ENCODE measurements at regions not wholly inside any gene's neighbourhood (a gene's known extent, or its start where the extent isn't known, plus 50 kb on each side); places are given as distances from the start of the nearest gene placed in this dataset.

GRCh38 chr4:95641571-95641970 lies 92.8 kb upstream of the UNC5C start:
- no peak for TF ChIP-seq CTCF (IDR thresholded peaks at IDR 0.05)
- Histone ChIP-seq H3K9me3 (no peaks in the 10 kb centered on the region), H3K4me1 (peaks cover 4% of the 10 kb centered on the region), H3K36me3 (no peaks in the 10 kb centered on the region), H3K27me3 (ENCODE audit: low read depth) (no peaks in the 10 kb centered on the region), H3K27ac (no peak overlapping the region), H3K4me3 (no peak overlapping the region)
- peak; percentile 78 to 89 for ATAC-seq
- no peak for DNase-seq
- intact Hi-C loops (cut with DNase I): no loop called here

DNA sequence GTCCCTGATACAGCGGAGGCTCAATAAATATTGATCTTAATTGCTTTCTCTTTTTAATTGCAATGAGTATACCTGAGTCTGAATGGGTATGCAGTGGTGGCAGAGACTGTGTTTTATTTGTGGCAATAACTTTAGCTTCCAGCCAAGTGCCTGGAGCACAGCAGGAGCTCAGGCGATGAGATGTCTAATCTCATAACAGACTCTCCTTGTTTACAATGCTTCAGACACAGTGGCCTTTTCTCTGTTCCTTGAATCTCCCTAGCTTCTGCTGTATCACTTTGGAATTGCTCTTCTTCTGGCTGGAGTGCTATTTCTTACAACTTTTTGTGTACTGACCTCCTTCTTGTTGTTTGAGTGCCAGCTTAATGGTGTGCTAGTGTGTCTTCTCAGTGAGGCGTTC lies 91.5 kb upstream of the UNC5C start:
- H3K9me3 ChIP-seq: no peaks in the 10 kb centered on the region
- no peaks in the 10 kb centered on the region for H3K36me3 ChIP-seq
- peaks cover 4% of the 10 kb centered on the region for H3K4me1 ChIP-seq
- no peak for TF ChIP-seq CTCF (IDR thresholded peaks at IDR 0.05)
- no peak overlapping the region for H3K4me3 ChIP-seq
- intact Hi-C loops (cut with DNase I): no loop called here
- no peak for ATAC-seq
- no peak for DNase-seq
- no peak overlapping the region for H3K27ac ChIP-seq
- no peaks in the 10 kb centered on the region for H3K27me3 ChIP-seq (ENCODE audit: low read depth)

GRCh38 chr4:95638920-95639501 lies 90.2 kb upstream of the UNC5C start:
- H3K36me3 ChIP-seq: no peaks in the 10 kb centered on the region
- peaks cover 4% of the 10 kb centered on the region for H3K4me1 ChIP-seq
- TF ChIP-seq CTCF (IDR thresholded peaks at IDR 0.05): no peak
- intact Hi-C loops (cut with DNase I): no loop called here
- H3K9me3 ChIP-seq: no peaks in the 10 kb centered on the region
- DNase-seq (no peak), ATAC-seq (peak; percentile 16 to 30)
- H3K4me3 ChIP-seq: no peak overlapping the region
- no peak overlapping the region for H3K27ac ChIP-seq
- no peaks in the 10 kb centered on the region for H3K27me3 ChIP-seq (ENCODE audit: low read depth)

DNA sequence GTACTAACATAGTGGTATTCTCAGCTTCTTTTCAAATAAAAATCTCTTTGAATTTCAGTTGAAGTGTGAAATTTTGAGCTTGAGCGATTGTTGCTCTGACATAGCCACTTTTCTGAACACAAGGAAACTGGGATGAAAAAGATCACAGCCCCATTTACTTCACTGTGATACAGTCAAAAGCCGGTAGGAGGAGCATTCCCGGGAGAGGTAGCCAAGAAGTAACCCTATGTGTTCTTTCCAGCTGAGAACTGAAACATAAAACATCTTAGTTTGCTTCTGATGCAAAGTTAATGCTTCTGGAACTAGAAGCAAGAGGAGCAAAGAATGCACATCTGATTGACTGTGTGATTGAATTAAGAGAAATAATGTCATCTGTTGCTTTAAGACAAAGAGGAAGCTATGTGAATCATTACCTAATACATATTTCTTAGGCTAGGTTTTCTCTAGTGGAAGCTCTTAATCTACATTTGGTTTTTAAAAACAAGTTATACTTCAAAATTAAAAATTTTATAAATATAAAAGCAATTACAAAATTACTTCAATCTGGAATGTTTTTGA lies 88.3 kb upstream of the UNC5C start:
- Histone ChIP-seq H3K4me1 (peaks cover 4% of the 10 kb centered on the region), H3K9me3 (no peaks in the 10 kb centered on the region), H3K27me3 (ENCODE audit: low read depth) (no peaks in the 10 kb centered on the region), H3K27ac (no peak overlapping the region), H3K36me3 (no peaks in the 10 kb centered on the region), H3K4me3 (no peak overlapping the region)
- peak; percentile 22 for TF ChIP-seq CTCF (IDR thresholded peaks at IDR 0.05)
- ATAC-seq: no peak
- intact Hi-C loops (cut with DNase I): no loop called here
- no peak for DNase-seq

DNA sequence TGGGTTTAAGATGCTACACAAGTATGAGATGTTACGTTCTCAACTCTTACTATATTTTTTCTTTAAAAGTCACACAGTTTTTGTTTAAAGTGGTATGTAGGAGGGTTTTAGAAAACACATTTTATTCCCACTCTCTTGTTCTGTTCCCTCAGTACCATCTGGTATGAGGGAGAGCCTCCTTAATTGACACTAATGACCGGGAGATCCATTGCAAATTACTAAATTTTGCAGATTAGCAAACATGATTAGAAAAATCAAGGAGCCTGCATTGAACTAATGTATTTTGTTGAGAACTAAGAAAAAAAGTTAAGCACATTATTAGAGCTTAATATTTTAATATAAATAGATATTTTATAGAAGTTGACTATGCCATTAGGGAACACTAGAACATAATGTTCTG lies 87.3 kb upstream of the UNC5C start:
- Histone ChIP-seq H3K27ac (no peak overlapping the region), H3K9me3 (no peaks in the 10 kb centered on the region), H3K4me1 (peaks cover 4% of the 10 kb centered on the region), H3K36me3 (no peaks in the 10 kb centered on the region), H3K4me3 (no peak overlapping the region), H3K27me3 (ENCODE audit: low read depth) (no peaks in the 10 kb centered on the region)
- DNase-seq (no peak), ATAC-seq (no peak)
- no peak for TF ChIP-seq CTCF (IDR thresholded peaks at IDR 0.05)
- intact Hi-C loops (cut with DNase I): no loop called here
